ENCODE measurements at regions not wholly inside any gene's neighbourhood (a gene's known extent, or its start where the extent isn't known, plus 50 kb on each side); places are given as distances from the start of the nearest gene placed in this dataset.

DNA sequence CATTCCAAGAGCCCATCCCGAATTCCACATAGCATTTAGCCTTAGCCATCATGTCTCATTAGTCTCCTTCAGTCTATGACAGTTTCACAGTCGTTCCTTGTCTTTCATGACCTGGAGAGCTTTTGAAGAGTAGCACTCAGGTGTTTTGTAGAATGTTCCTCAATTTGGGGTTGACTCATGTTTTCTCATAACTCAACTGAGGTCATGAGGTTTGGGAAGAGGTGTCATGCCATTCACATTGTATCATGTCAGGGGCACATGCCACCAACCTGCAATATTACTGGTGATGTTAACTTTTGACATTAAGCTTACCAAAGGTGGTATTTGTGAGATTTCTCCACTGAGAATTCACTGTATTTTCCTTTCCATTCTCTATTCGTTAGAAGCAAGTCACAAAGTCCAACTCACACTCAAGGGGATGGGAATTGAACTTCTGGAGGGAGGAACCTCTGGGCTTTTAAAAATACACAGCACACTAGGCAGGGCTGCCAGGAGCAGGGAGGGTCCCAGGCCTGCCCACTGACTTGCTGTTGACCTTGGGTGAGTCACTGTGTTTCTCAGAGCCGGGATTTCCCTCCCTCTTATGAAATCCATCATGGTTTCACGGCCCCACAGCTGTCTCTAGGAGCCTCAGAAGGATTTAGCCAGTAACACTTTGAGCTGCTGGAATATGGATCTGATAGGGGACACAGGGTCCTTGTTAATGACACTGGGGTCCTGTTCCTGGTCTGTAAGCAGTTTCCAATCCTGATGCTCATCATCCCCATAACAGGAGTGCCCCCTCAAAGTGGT, 74.4 kb upstream of the TCF7L2 start:
- no peak overlapping the region for H3K27ac ChIP-seq
- TF ChIP-seq POLR2A (IDR thresholded peaks at IDR 0.05), result no peak
- TF ChIP-seq, protein P1, sequence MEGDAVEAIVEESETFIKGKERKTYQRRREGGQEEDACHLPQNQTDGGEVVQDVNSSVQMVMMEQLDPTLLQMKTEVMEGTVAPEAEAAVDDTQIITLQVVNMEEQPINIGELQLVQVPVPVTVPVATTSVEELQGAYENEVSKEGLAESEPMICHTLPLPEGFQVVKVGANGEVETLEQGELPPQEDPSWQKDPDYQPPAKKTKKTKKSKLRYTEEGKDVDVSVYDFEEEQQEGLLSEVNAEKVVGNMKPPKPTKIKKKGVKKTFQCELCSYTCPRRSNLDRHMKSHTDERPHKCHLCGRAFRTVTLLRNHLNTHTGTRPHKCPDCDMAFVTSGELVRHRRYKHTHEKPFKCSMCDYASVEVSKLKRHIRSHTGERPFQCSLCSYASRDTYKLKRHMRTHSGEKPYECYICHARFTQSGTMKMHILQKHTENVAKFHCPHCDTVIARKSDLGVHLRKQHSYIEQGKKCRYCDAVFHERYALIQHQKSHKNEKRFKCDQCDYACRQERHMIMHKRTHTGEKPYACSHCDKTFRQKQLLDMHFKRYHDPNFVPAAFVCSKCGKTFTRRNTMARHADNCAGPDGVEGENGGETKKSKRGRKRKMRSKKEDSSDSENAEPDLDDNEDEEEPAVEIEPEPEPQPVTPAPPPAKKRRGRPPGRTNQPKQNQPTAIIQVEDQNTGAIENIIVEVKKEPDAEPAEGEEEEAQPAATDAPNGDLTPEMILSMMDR (IDR thresholded peaks at IDR 0.05), result no peak
- H3K36me3 ChIP-seq (replicated peaks in 1 of 2), result no peaks in the 10 kb centered on the region
- no peaks in the 10 kb centered on the region for H3K4me1 ChIP-seq (replicated peaks in 1 of 2)
- H3K27me3 ChIP-seq, result no peaks in the 10 kb centered on the region
- intact Hi-C loops (cut with DNase I), result no loop called here
- H3K4me3 ChIP-seq, result no peak overlapping the region
- WGBS, 4 donors, result 48 to 59% (median 56%) methylated on average over 5 of the region's 5 CpGs
- no peaks in the 10 kb centered on the region for H3K9me3 ChIP-seq (replicated peaks in 1 of 3)
- peak in 5 of 7 donors; percentile 22 to 55 (median 33) for DNase-seq

DNA sequence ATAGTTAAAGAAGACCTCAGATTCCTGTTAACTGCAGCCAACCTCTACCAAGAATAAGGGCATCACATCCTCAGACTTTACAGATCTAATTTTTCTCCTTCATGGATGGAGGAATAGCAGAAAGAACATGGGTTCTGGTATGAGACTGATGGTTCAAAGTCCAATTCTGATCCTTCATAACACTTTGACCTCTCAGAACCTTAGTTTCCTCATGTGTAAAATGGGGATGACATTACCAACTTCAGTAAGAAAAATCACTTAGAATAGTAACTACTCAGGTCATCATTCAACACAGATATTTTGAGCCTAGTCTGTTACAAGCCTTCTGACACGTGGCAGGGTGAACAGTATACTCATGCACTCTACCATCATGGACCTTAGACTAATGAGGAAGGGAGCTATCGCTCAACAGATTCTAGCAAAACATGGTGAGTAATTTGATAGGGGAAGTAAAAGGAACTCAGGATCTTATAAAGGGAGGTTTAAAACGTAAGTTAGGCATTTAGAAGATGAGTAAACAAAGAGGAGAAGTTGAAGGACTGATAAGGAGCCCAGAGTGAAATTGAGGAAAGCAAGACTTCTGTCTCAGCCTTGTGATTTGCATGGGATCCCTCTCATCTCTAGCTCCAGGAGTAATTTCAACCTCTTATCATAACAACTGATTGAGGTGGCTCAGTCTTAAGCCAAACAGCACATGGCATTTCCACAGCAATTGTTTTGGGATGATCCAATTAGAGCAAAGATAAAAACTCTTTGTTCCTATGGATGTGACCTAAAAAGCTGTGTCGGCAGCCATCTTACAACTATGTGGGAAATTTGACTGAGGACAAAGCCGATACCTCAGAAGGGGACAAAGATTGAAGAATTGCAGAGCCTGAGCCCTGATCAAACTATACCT, 69.2 kb upstream of the TCF7L2 start:
- Histone ChIP-seq H3K36me3 (replicated peaks in 1 of 2) (no peaks in the 10 kb centered on the region), H3K4me3 (no peak overlapping the region), H3K9me3 (replicated peaks in 1 of 3) (no peaks in the 10 kb centered on the region), H3K27me3 (no peaks in the 10 kb centered on the region), H3K4me1 (replicated peaks in 1 of 2) (no peaks in the 10 kb centered on the region), H3K27ac (no peak overlapping the region)
- TF ChIP-seq POLR2A (IDR thresholded peaks at IDR 0.05), result no peak
- TF ChIP-seq, protein P1 (IDR thresholded peaks at IDR 0.05), result no peak
- no peak for DNase-seq
- 81 to 84% (median 83%) methylated on average over 5 of the region's 5 CpGs for WGBS, 4 donors
- intact Hi-C loops (cut with DNase I), result no loop called here

DNA sequence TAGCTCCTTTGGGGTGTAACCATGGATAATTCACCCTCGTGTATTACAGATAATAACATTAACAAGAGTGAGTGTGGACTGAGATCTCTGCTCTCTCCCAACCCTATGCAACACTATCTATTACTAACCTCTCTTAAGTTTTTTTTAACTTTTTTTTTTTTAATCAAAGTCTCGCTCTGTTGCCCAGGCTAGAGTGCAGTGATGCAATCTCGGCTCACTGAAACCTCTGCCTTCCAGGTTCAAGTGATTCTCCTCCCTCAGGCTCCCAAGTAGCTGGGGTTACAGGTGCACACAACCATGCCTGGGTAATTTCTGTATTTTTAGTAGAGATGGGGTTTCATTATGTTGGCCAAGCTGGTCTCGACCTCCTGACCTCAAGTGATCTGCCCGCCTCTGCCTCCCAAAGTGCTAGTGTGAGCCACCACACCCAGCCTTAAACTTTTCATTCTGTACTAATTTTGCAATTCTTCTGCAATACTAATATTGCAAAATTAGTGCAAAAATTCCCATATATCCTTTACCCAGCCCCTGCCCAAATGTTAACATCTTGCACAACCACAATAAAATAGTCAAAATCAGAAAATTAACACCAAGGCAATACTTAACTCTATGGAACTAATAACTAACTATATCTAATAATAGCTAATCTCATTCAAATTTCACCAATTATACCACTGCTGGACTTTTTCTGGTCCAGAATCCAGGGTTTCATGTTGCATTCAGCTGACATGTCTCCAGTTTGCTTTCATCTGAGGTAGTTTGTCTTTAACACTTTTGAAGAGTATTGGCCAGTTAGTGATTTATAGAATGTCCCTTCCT, 66.5 kb upstream of the TCF7L2 start:
- no peaks in the 10 kb centered on the region for H3K27me3 ChIP-seq
- intact Hi-C loops (cut with DNase I), result no loop called here
- no peaks in the 10 kb centered on the region for H3K4me1 ChIP-seq (replicated peaks in 1 of 2)
- H3K36me3 ChIP-seq (replicated peaks in 1 of 2), result no peaks in the 10 kb centered on the region
- no peak overlapping the region for H3K4me3 ChIP-seq
- no peaks in the 10 kb centered on the region for H3K9me3 ChIP-seq (replicated peaks in 1 of 3)
- H3K27ac ChIP-seq, result no peak overlapping the region
- TF ChIP-seq, protein P1 (IDR thresholded peaks at IDR 0.05), result no peak
- TF ChIP-seq POLR2A (IDR thresholded peaks at IDR 0.05), result no peak
- WGBS, 4 donors, result 81 to 96% (median 94%) methylated on average over 5 of the region's 5 CpGs
- DNase-seq, result no peak

DNA sequence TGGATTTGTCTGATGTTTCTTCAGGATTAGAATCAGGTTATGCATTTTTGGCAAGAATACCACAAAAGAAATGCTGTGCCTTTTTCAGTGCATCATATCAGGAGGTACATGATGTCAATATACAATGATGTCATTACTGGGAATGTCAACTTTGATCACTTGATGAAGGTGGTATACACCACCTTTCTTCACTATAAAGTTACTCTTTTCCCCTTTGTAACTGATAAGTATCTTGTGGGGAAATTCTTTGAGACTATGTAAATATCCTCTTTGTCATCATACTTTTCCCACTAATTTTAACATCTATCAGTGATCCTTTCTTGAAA, 65.9 kb upstream of the TCF7L2 start:
- no peak overlapping the region for H3K27ac ChIP-seq
- intact Hi-C loops (cut with DNase I), result no loop called here
- DNase-seq, result no peak
- no peaks in the 10 kb centered on the region for H3K36me3 ChIP-seq (replicated peaks in 1 of 2)
- H3K4me3 ChIP-seq, result no peak overlapping the region
- no peaks in the 10 kb centered on the region for H3K9me3 ChIP-seq (replicated peaks in 1 of 3)
- no peaks in the 10 kb centered on the region for H3K27me3 ChIP-seq
- no peaks in the 10 kb centered on the region for H3K4me1 ChIP-seq (replicated peaks in 1 of 2)
- TF ChIP-seq POLR2A (IDR thresholded peaks at IDR 0.05), result no peak
- TF ChIP-seq, protein P1 (IDR thresholded peaks at IDR 0.05), result no peak
